ENCODE measurements at regions not wholly inside any gene's neighbourhood (a gene's known extent, or its start where the extent isn't known, plus 50 kb on each side); places are given as distances from the start of the nearest gene placed in this dataset.

- Histone ChIP-seq H3K27ac (ENCODE audit: low read depth, low read length) (no peak overlapping the region), H2AFZ (ENCODE audit: low read depth, low read length) (no peak overlapping the region), H3K36me3 (ENCODE audit: insufficient read depth, low read length) (no peaks in the 10 kb centered on the region), H3K79me2 (ENCODE audit: insufficient read depth, low read length) (no peaks in the 10 kb centered on the region), H3K4me2 (ENCODE audit: low read length) (no peak overlapping the region), H3K4me3 (ENCODE audit: insufficient read depth, low read depth, low read length) (no peak overlapping the region), H3K27me3 (ENCODE audit: insufficient read depth, low read length) (no peaks in the 10 kb centered on the region), H4K20me1 (ENCODE audit: insufficient read depth, low read length) (no peaks in the 10 kb centered on the region), H3K9me3 (ENCODE audit: insufficient read depth, low read depth, low read length) (no peaks in the 10 kb centered on the region), H3K4me1 (ENCODE audit: insufficient read depth, low read length) (peaks cover 3% of the 10 kb centered on the region), H3K9ac (ENCODE audit: low read length) (no peak overlapping the region)
- no peaks in the 10 kb centered on the region for H3K9me3 Mint-ChIP-seq (ENCODE audit: unreplicated experiment)
- no peaks in the 10 kb centered on the region for H3K27me3 Mint-ChIP-seq (ENCODE audit: low read depth, unreplicated experiment)
- no peaks in the 10 kb centered on the region for H3K36me3 Mint-ChIP-seq (ENCODE audit: low read depth, unreplicated experiment)
- no peak overlapping the region for H3K4me3 Mint-ChIP-seq (ENCODE audit: unreplicated experiment)
- no peak for TF ChIP-seq CTCF (IDR thresholded peaks at IDR 0.05; ENCODE audit: insufficient read depth, low read depth, low read length)
- TF ChIP-seq EZH2 (IDR thresholded peaks at IDR 0.05; ENCODE audit: insufficient read depth, low read length) = no peak
- H3K27ac Mint-ChIP-seq (ENCODE audit: unreplicated experiment) = no peak overlapping the region
- DNase-seq (ENCODE audit: low read depth) (no peak), FAIRE-seq (no peak)
- H3K4me1 Mint-ChIP-seq (ENCODE audit: low read depth, unreplicated experiment) = peaks cover 7% of the 10 kb centered on the region
Measured at GRCh38 chr3:168808596-168808995, 712.9 kb upstream of the GOLIM4 start.

GRCh38 chr3:168807448-168807847 is 711.7 kb upstream of the GOLIM4 start:
- no peak overlapping the region for H3K4me3 Mint-ChIP-seq (ENCODE audit: unreplicated experiment)
- Histone ChIP-seq H4K20me1 (ENCODE audit: insufficient read depth, low read length) (no peaks in the 10 kb centered on the region), H3K4me3 (ENCODE audit: insufficient read depth, low read depth, low read length) (no peak overlapping the region), H3K27ac (ENCODE audit: low read depth, low read length) (no peak overlapping the region), H3K9ac (ENCODE audit: low read length) (no peak overlapping the region), H3K79me2 (ENCODE audit: insufficient read depth, low read length) (no peaks in the 10 kb centered on the region), H3K27me3 (ENCODE audit: insufficient read depth, low read length) (no peaks in the 10 kb centered on the region), H2AFZ (ENCODE audit: low read depth, low read length) (no peak overlapping the region), H3K4me2 (ENCODE audit: low read length) (no peak overlapping the region), H3K4me1 (ENCODE audit: insufficient read depth, low read length) (peaks cover 4% of the 10 kb centered on the region), H3K36me3 (ENCODE audit: insufficient read depth, low read length) (no peaks in the 10 kb centered on the region), H3K9me3 (ENCODE audit: insufficient read depth, low read depth, low read length) (no peaks in the 10 kb centered on the region)
- H3K27ac Mint-ChIP-seq (ENCODE audit: unreplicated experiment) = no peak overlapping the region
- TF ChIP-seq CTCF (IDR thresholded peaks at IDR 0.05; ENCODE audit: insufficient read depth, low read depth, low read length) = no peak
- TF ChIP-seq EZH2 (IDR thresholded peaks at IDR 0.05; ENCODE audit: insufficient read depth, low read length) = no peak
- H3K9me3 Mint-ChIP-seq (ENCODE audit: unreplicated experiment) = no peaks in the 10 kb centered on the region
- H3K27me3 Mint-ChIP-seq (ENCODE audit: low read depth, unreplicated experiment) = no peaks in the 10 kb centered on the region
- DNase-seq (ENCODE audit: low read depth) (no peak), FAIRE-seq (no peak)
- peaks cover 15% of the 10 kb centered on the region for H3K4me1 Mint-ChIP-seq (ENCODE audit: low read depth, unreplicated experiment)
- H3K36me3 Mint-ChIP-seq (ENCODE audit: low read depth, unreplicated experiment) = no peaks in the 10 kb centered on the region

GRCh38 chr3:168806871-168807270 is 711.1 kb upstream of the GOLIM4 start:
- Histone ChIP-seq H3K4me1 (ENCODE audit: insufficient read depth, low read length) (peaks cover 9% of the 10 kb centered on the region), H3K4me3 (ENCODE audit: insufficient read depth, low read depth, low read length) (no peak overlapping the region), H2AFZ (ENCODE audit: low read depth, low read length) (no peak overlapping the region), H3K4me2 (ENCODE audit: low read length) (no peak overlapping the region), H3K27me3 (ENCODE audit: insufficient read depth, low read length) (no peaks in the 10 kb centered on the region), H3K9me3 (ENCODE audit: insufficient read depth, low read depth, low read length) (no peaks in the 10 kb centered on the region), H3K27ac (ENCODE audit: low read depth, low read length) (no peak overlapping the region), H3K79me2 (ENCODE audit: insufficient read depth, low read length) (no peaks in the 10 kb centered on the region), H3K36me3 (ENCODE audit: insufficient read depth, low read length) (no peaks in the 10 kb centered on the region), H4K20me1 (ENCODE audit: insufficient read depth, low read length) (no peaks in the 10 kb centered on the region), H3K9ac (ENCODE audit: low read length) (no peak overlapping the region)
- H3K36me3 Mint-ChIP-seq (ENCODE audit: low read depth, unreplicated experiment) = no peaks in the 10 kb centered on the region
- TF ChIP-seq CTCF (IDR thresholded peaks at IDR 0.05; ENCODE audit: insufficient read depth, low read depth, low read length) = no peak
- no peak for TF ChIP-seq EZH2 (IDR thresholded peaks at IDR 0.05; ENCODE audit: insufficient read depth, low read length)
- no peaks in the 10 kb centered on the region for H3K27me3 Mint-ChIP-seq (ENCODE audit: low read depth, unreplicated experiment)
- peaks cover 15% of the 10 kb centered on the region for H3K4me1 Mint-ChIP-seq (ENCODE audit: low read depth, unreplicated experiment)
- no peak for DNase-seq (ENCODE audit: low read depth)
- FAIRE-seq = no peak
- H3K4me3 Mint-ChIP-seq (ENCODE audit: unreplicated experiment) = no peak overlapping the region
- H3K9me3 Mint-ChIP-seq (ENCODE audit: unreplicated experiment) = no peaks in the 10 kb centered on the region
- H3K27ac Mint-ChIP-seq (ENCODE audit: unreplicated experiment) = no peak overlapping the region
